ENCODE measurements at regions not wholly inside any gene's neighbourhood (a gene's known extent, or its start where the extent isn't known, plus 50 kb on each side); places are given as distances from the start of the nearest gene placed in this dataset.

DNA sequence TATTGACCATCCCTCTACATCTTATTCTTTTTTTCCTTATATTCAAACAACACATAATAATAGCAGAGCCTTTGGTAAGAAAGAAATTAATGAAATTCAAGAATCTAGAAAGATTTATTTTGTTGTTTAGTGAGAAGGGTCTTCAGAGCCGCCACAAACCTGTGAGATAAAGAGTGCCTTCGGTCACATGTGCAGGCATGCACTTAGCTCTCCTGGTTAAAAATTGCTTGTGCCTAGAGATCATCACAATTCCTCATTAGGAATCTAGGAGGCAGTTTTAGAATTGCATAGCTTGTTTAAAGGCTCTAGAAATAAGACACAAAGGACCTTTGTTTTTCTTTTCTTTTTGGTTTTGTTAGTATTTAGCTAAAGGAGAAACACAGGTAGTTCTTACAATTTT lies 1948.4 kb upstream of the IGFBP7 start:
- TF ChIP-seq CTCF (IDR thresholded peaks at IDR 0.05; ENCODE audit: poor library complexity) (no peak), EZH2phosphoT487 (IDR thresholded peaks at IDR 0.05; ENCODE audit: low read depth, severe bottlenecking, unreplicated experiment) (no peak), EZH2 (IDR thresholded peaks at IDR 0.05; ENCODE audit: borderline replicate concordance) (no peak)

Measured in hepatocyte (in vitro differentiated cells).